ENCODE measurements at regions not wholly inside any gene's neighbourhood (a gene's known extent, or its start where the extent isn't known, plus 50 kb on each side); places are given as distances from the start of the nearest gene placed in this dataset.
"Not testable (repeated sequence)": the region's sequence is repeated elsewhere in the genome, so short reads cannot be mapped to it uniquely, and the experiment has no call there.

- H3K9me3 Mint-ChIP-seq (ENCODE audit: low read depth, unreplicated experiment) = no peaks in the 10 kb centered on the region
- no TSS peak for BruUV-seq (replicated peaks)
- intact Hi-C loops (cut with micrococcal nuclease; ENCODE audit: unreplicated experiment) = no loop called here
- CTCF ChIA-PET = no interaction called here
- H3K27ac Mint-ChIP-seq (ENCODE audit: unreplicated experiment) = no peak overlapping the region
- peaks cover 6% of the 10 kb centered on the region for H3K36me3 Mint-ChIP-seq (ENCODE audit: insufficient read depth, unreplicated experiment)
- no peak overlapping the region for H3K4me3 Mint-ChIP-seq (ENCODE audit: low read depth, unreplicated experiment)
- no peaks in the 10 kb centered on the region for H3K4me1 Mint-ChIP-seq (ENCODE audit: low read depth, unreplicated experiment)
- no peak for TF ChIP-seq CTCF (IDR thresholded peaks at IDR 0.05; ENCODE audit: unreplicated experiment)
- DNase-seq = no peak
- H3K27me3 Mint-ChIP-seq (ENCODE audit: unreplicated experiment) = no peaks in the 10 kb centered on the region
Measured at GRCh38 chr22:46046299-46046685, 69.3 kb upstream of the WNT7B start.

GRCh38 chr22:46047226-46047625 is 70.3 kb upstream of the WNT7B start:
- Mint-ChIP-seq H3K27me3 (ENCODE audit: unreplicated experiment) (no peaks in the 10 kb centered on the region), H3K36me3 (ENCODE audit: insufficient read depth, unreplicated experiment) (peaks cover 6% of the 10 kb centered on the region), H3K4me3 (ENCODE audit: low read depth, unreplicated experiment) (no peak overlapping the region), H3K9me3 (ENCODE audit: low read depth, unreplicated experiment) (no peaks in the 10 kb centered on the region), H3K27ac (ENCODE audit: unreplicated experiment) (no peak overlapping the region), H3K4me1 (ENCODE audit: low read depth, unreplicated experiment) (no peaks in the 10 kb centered on the region)
- BruUV-seq (replicated peaks) = no TSS peak
- CTCF ChIA-PET = interaction anchor here (0.5 kb wide), 1 partner anchor 69 kb away, joined by 4 read pairs; no protein-coding TSS in a partner anchor
- no peak for DNase-seq
- no peak for TF ChIP-seq CTCF (IDR thresholded peaks at IDR 0.05; ENCODE audit: unreplicated experiment)
- intact Hi-C loops (cut with micrococcal nuclease; ENCODE audit: unreplicated experiment) = no loop called here

- Mint-ChIP-seq H3K27me3 (ENCODE audit: unreplicated experiment) (no peaks in the 10 kb centered on the region), H3K27ac (ENCODE audit: unreplicated experiment) (no peak overlapping the region), H3K36me3 (ENCODE audit: insufficient read depth, unreplicated experiment) (peaks cover 13% of the 10 kb centered on the region), H3K4me3 (ENCODE audit: low read depth, unreplicated experiment) (no peak overlapping the region), H3K4me1 (ENCODE audit: low read depth, unreplicated experiment) (peaks cover 8% of the 10 kb centered on the region), H3K9me3 (ENCODE audit: low read depth, unreplicated experiment) (no peaks in the 10 kb centered on the region)
- TF ChIP-seq CTCF (IDR thresholded peaks at IDR 0.05; ENCODE audit: unreplicated experiment) = no peak
- DNase-seq = no peak
- CTCF ChIA-PET = no interaction called here
- intact Hi-C loops (cut with micrococcal nuclease; ENCODE audit: unreplicated experiment) = no loop called here
- no TSS peak for BruUV-seq (replicated peaks)
Measured at GRCh38 chr22:46047841-46048595, 71.1 kb upstream of the WNT7B start.

- H3K27me3 Mint-ChIP-seq (ENCODE audit: unreplicated experiment) = not testable (repeated sequence)
Measured at GRCh38 chr22:46048661-46049060, 71.7 kb upstream of the WNT7B start.

More at GRCh38 chr22:46048661-46049060, 71.7 kb upstream of the WNT7B start:
- H3K9me3 Mint-ChIP-seq (ENCODE audit: low read depth, unreplicated experiment); BruUV-seq (replicated peaks); DNase-seq; H3K27ac Mint-ChIP-seq (ENCODE audit: unreplicated experiment); H3K4me3 Mint-ChIP-seq (ENCODE audit: low read depth, unreplicated experiment); CTCF ChIA-PET; intact Hi-C loops (cut with micrococcal nuclease; ENCODE audit: unreplicated experiment): not testable (repeated sequence)
- Mint-ChIP-seq H3K36me3 (ENCODE audit: insufficient read depth, unreplicated experiment) (peaks cover 20% of the 10 kb centered on the region), H3K4me1 (ENCODE audit: low read depth, unreplicated experiment) (peaks cover 13% of the 10 kb centered on the region)

Measured in Calu3 (cell line).